BJ (cell line): ENCODE measurements at regions not wholly inside any gene's neighbourhood (a gene's known extent, or its start where the extent isn't known, plus 50 kb on each side); places are given as distances from the start of the nearest gene placed in this dataset.

Experiments
- CTCF ChIA-PET: fragments of 350-600 bp; formaldehyde crosslinking; extraction: SDS; loops from one replicate; lab custom pipeline; 2021; ENCODE audit warnings: antibody characterized with exemption, inconsistent platforms; lab: Yijun Ruan, JAX
- POLR2A ChIA-PET: fragments of 300-600 bp; sonication (Branson Sonifier 250); formaldehyde crosslinking; extraction: SDS; loops from one replicate; lab custom pipeline; 2021; ENCODE audit warnings: antibody characterized with exemption; lab: Charles Lee
- DNase-seq: peaks from one replicate; pipeline ENCODE4 v3.0.0-alpha.2; 2011; ENCODE audit warnings: low read depth
- H3K27me3 ChIP-seq: 2 replicates; pipeline ENCODE4 v1.6.0; 2011; ENCODE audit warnings: low read length; ENCODE audit not compliant: control insufficient read depth, insufficient read depth
- H3K36me3 ChIP-seq: 2 replicates; pipeline ENCODE4 v1.5.1; 2011; ENCODE audit warnings: low read length; ENCODE audit not compliant: control insufficient read depth, insufficient read depth
- H3K4me3 ChIP-seq: 2 replicates; pipeline ENCODE4 v1.5.1; 2011; ENCODE audit warnings: low read depth, mild to moderate bottlenecking, control low read depth, low read length
- TF ChIP-seq, protein P1 (sequence below): IDR thresholded peaks from 2 replicates; pipeline ENCODE4 v1.5.1; 2011; ENCODE audit warnings: low read depth, mild to moderate bottlenecking, control low read depth, inconsistent platforms, low read length, moderate library complexity; ENCODE audit not compliant: insufficient read depth

GRCh38 chr6:72495441-72495840, 126.4 kb upstream of the KCNQ5 start:
- Histone ChIP-seq H3K27me3 (no peaks in the 10 kb centered on the region), H3K36me3 (no peaks in the 10 kb centered on the region), H3K4me3 (no peak overlapping the region)
- ChIA-PET CTCF (interaction anchor here (1.4 kb wide), 1 partner anchor 10 kb away, joined by 3 read pairs; no protein-coding TSS in a partner anchor), POLR2A (no interaction called here)
- TF ChIP-seq, protein P1, sequence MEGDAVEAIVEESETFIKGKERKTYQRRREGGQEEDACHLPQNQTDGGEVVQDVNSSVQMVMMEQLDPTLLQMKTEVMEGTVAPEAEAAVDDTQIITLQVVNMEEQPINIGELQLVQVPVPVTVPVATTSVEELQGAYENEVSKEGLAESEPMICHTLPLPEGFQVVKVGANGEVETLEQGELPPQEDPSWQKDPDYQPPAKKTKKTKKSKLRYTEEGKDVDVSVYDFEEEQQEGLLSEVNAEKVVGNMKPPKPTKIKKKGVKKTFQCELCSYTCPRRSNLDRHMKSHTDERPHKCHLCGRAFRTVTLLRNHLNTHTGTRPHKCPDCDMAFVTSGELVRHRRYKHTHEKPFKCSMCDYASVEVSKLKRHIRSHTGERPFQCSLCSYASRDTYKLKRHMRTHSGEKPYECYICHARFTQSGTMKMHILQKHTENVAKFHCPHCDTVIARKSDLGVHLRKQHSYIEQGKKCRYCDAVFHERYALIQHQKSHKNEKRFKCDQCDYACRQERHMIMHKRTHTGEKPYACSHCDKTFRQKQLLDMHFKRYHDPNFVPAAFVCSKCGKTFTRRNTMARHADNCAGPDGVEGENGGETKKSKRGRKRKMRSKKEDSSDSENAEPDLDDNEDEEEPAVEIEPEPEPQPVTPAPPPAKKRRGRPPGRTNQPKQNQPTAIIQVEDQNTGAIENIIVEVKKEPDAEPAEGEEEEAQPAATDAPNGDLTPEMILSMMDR: no peak
- no peak for DNase-seq

GRCh38 chr6:72497186-72497585, 124.7 kb upstream of the KCNQ5 start:
- H3K36me3 ChIP-seq: no peaks in the 10 kb centered on the region
- ChIA-PET POLR2A (no interaction called here), CTCF (no interaction called here)
- H3K27me3 ChIP-seq: no peaks in the 10 kb centered on the region
- DNase-seq: no peak
- no peak overlapping the region for H3K4me3 ChIP-seq
- TF ChIP-seq, protein P1: no peak

DNA sequence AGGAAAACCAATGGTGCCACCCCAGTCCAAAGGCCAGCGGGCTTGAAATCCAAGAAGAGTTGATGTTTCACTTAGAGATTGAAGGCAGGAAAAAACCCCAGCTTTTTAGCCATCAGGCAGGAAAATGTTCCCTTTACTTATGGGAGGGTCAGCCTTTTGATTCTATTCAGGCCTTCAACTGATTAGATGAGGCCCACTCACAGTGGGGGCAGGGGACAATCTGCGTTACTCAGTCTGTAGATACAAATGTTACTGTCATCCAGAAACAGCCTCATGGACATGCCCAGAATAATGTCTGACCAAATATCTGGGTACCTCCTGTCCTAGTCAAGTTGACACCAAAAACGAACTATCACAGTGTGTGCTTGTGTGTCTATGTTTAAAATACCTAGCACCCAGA, 121.2 kb upstream of the KCNQ5 start:
- no peaks in the 10 kb centered on the region for H3K27me3 ChIP-seq
- no peaks in the 10 kb centered on the region for H3K36me3 ChIP-seq
- DNase-seq: no peak
- no peak overlapping the region for H3K4me3 ChIP-seq
- ChIA-PET CTCF (no interaction called here), POLR2A (no interaction called here)
- TF ChIP-seq, protein P1: no peak

DNA sequence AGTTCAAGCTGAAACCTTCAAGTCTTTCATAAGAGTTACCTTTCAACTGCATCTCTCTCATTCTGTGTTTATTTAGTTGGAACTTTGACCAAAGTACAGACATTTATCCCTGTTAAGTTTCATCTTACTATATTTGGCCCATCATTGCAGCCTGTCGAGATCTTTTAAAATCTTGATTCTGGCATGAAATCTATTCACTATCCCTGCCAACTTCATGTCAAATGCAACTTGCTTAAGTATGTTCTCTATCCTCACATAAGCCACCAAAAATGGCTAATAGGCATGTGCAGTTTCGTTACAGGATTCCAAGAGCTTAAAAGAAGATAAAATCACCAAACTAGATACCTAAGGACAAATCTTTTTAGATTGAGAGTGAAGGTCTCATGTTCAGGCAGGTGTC, 117.5 kb upstream of the KCNQ5 start:
- no peak for DNase-seq
- no peak overlapping the region for H3K4me3 ChIP-seq
- no peaks in the 10 kb centered on the region for H3K36me3 ChIP-seq
- TF ChIP-seq, protein P1: no peak
- POLR2A ChIA-PET: no interaction called here
- CTCF ChIA-PET: no interaction called here
- H3K27me3 ChIP-seq: no peaks in the 10 kb centered on the region

DNA sequence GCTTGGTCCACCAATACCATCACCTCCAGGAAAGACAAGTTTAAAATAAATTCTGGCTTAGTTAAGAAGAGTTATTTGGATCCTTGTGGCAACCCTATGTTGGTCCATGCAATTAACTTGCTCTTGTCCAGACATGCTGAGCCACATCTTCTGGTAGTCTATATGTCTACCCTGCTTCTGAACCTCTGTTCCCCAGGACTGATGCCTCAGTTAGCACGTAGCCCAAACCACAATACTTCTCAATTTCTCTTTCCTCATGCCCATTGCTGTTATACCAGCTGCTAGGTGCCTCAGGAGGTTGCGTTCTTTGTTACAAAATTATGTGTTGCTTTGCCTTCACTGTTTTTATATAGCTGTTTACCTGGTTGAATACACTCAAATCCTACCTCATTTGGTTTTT, 116.4 kb upstream of the KCNQ5 start:
- H3K36me3 ChIP-seq: no peaks in the 10 kb centered on the region
- H3K27me3 ChIP-seq: no peaks in the 10 kb centered on the region
- POLR2A ChIA-PET: no interaction called here
- CTCF ChIA-PET: interaction anchor here (1.2 kb wide), 1 partner anchor 10 kb away, joined by 3 read pairs; no protein-coding TSS in a partner anchor
- no peak for DNase-seq
- no peak overlapping the region for H3K4me3 ChIP-seq
- TF ChIP-seq, protein P1: no peak
